ENCODE measurements at regions not wholly inside any gene's neighbourhood (a gene's known extent, or its start where the extent isn't known, plus 50 kb on each side); places are given as distances from the start of the nearest gene placed in this dataset.

DNA sequence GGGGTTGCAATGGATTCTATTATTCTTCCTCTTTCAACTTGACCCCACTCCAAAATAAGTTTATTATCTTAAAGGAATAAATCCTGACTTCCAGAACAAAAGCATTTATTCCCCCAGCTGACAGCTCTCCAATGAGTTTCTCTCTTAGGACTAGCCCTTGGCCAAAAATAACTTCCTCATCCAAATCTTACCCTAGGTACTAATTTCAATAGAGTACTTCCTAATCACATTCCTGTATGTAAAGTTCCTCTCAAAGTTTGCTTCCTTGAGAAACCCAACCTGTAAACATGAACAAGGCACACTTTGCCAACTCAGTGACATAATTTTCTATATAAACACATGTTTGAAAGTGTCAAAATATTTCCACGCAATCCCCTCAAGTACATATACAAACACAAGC lies 671.2 kb upstream of the GALNTL6 start:
- DNase-seq, result no peak

DNA sequence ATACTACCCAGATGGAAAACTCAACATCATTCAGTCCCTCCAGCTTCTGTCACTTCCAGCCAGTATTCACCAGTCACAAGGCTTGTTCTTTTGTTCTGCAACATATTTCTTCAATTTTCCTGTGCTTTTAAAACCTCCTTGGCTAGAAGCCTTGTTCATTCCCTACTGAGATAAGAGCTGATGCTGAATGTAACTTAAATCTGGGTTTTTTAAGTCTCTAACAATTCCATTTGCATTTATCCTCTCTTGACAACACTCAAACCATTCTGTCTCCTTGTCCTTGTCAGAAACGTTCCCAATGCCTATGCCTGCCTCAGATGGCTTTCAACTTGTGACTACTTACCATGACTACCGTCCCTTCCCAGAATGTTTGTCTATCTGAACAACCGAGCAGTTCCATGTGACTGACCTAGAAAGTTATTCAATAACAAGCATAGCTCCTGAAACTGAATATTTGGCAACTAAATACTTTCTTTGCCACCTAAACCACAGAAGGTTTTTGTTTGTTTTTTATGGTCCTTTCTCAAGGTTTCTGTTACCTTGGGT lies 682.9 kb upstream of the GALNTL6 start:
- DNase-seq, result no peak

DNA sequence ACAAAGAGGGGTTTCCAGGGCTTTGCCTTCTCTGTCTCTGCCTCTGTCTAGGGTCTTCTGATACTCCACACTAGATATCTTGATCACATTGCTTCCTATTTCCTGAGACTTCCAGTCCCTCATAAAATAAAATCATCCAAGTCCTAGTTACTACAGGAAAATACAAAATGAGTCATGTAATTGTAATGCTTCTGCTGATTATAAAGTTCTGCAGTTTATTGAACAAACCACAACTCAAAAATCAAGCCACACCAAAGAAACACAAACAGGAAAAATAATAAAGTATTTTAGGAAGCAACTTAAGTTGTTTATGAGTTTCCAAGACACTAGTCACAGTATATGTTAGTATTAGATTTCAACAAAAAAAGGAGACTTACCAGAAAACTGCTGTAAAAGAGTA lies 695.1 kb upstream of the GALNTL6 start:
- DNase-seq, result no peak

DNA sequence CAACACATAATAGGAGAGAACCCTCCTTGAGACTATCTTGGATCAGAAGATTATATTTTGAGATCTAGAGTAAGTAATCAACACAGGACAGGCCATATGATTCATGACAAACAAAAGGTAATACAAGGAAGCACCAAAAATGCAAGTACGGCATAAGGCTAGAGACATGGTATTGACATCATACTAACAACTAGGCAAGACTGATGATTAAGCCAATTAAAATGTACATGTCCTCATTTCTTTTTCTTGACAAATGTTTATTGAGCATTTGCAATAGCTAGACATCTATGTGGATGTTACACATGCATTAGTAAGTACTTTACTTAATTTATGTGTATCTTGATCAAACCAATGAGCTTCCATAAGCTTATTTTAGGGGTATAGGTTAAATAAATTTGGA lies 695.7 kb upstream of the GALNTL6 start:
- DNase-seq, result no peak

DNA sequence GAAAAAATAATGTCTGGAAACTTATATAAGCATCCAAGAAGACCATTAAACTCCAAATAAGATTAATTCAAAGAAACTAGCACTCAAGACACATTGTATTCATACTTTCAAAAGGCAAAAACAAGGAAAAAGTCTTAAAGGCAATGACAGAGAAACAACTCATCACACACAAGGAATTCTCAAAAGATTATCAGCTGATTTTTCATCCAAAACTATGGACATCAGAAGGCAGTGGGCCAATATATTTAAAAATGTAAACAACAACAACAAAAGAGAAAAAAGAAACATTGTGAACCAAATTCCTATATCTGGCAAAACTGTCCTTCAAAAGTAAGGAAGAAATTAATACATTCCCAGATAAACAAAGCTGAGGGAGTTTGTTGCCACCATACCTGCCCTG lies 711.4 kb upstream of the GALNTL6 start:
- DNase-seq, result no peak

DNA sequence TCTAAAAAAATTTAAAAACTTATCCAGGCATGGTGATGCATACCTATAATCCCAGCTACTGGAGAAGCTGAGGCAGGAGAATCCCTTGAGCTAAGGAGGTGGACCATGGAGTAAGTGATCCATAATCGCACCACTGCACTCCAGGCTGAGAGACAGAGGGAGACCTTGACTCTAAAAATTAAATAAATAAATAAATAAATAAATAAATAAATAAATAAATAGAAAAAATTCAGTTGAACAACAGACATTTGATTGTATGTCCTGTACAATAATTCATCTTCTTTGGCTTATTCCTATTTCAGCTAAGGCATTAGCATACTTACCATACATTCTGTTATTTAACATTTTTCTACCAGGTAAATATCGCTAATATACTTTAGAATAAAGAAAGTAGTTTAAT lies 726.1 kb upstream of the GALNTL6 start:
- no peak for DNase-seq

DNA sequence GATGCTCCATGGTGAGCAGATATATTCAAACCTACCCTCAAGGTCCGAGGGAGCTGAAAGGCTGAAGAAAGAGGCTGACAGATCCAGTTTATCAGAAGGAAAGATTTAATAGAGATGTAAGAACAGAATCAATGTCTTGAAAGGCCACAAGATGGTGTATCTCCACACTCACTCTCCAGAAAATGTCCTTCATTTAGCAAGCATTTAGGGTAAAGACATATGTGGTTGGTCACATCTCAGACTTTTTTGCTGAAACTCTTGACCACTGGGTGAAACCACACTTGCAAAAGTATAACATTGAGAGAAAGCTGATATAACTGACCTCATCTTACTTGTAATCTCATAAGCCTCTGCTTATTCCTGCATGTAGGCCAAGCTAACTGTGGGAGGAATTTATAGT lies 745.8 kb upstream of the GALNTL6 start:
- no peak for DNase-seq

DNA sequence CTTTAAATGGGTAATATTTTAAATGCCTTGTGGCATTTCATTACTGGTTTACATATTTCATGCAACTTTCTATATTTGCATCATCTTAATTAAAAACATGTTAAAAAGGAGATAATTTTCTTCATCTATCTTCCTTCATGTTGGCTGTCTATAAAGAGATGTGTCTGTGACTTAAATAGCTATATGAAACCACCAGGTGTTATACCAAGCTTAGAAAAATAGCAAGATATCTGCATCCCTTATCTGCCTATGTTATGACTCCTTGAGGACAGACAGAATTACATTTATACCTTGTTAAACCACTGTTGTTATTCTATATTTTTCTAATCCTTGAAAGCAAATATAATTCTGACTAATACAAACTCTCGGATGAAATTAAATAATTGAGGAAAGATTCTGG lies 763.8 kb upstream of the GALNTL6 start:
- DNase-seq, result no peak

DNA sequence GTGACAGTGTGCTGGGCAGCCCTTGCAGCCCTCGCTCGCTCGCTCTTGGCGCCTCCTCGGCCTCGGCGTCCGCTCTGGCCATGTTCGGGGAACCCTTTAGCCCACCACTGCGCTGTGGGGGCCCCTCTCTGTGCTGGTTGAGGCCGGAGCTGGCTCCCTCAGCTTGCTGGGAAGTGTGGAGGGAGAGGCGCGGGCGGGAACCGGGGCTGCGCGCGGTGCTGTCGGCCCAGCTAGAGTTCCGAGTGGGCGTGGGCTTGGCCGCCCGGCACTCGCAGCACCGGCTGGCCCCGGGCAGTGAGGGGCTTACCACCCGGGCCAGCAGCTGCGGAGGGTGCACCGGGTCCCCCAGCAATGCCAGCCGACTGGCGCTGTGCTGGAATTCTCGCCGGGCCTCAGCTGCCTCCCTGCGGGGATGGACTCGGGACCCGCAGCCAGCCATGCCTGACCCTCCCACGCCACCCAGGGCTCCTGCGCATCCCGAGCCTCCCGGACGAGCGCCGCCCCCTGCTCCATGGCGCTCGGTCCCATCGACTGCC lies 770.1 kb upstream of the GALNTL6 start:
- DNase-seq, result no peak

DNA sequence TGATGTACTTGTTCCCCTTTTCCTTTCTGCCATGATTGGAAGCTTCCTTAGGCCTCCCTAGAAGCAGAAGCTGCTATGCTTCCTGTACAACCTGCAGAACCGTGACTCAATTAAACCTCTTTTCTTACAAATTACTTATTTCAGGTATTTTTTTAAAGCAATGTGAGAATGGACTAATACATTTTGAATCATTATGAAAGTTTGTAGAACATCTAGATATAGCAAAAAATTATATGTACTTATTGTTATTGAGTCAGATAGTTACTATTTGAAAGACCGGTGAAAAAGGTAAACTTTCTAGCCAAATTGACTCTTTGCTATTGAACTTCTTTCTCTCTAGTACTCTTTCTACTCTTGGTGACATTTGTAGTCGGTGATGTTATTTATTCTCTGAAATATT lies 777.3 kb upstream of the GALNTL6 start:
- no peak for DNase-seq

DNA sequence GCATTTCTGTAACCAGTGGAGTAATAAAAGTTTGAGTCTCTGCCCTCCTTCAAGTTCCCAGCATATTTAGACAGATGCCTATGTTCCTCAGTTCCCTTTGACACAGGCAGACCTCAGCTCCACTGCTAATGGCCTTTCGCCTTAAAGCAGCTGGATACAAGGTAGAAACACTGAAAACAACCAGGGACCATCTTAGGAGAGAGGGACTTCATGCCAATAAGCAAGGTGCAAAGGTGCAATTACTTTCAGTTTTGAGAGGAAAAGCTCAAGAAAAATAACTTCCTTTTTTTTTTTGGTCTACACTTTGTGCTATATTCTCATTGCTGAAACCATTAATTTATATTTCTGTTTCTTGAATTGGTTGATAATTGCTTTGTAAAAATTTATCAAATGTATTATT lies 781.9 kb upstream of the GALNTL6 start:
- DNase-seq, result no peak

DNA sequence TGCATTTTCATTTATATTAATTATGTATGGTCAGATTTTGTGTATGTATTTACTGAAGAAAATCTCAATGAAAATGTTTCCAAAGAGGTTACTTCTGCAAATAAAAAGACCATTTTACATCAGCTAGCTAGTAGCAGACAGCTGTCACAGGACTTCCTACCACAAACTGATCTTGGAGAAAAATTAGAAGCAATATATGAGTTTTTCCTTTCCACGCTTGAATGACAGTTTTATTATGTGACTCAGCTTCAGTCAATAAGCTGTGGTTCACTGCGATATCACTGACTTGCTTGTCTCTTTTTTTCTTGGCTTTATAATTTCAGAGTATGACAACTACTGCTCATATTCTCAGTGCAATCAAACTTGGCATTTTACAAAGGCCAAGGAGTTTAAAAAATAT lies 787.4 kb upstream of the GALNTL6 start:
- no peak for DNase-seq

DNA sequence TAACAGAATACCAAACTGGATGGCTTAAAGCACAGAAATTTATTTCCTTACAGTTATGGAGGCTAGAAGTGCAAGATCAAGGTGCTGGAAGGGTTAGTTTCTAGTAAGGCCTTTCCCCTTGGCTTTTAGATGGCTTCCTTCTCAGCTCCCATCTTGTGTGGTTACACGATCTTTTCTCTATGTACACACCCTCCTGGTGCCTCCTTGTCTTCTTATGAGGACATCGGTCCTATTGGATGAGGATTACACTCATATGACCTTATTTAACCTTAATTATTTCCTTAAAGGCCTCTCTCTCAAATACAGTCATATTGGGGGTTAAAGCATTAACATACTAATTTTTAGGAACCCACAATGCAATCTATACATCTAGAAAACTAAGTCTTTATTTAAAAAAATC lies 787.9 kb upstream of the GALNTL6 start:
- DNase-seq, result no peak

DNA sequence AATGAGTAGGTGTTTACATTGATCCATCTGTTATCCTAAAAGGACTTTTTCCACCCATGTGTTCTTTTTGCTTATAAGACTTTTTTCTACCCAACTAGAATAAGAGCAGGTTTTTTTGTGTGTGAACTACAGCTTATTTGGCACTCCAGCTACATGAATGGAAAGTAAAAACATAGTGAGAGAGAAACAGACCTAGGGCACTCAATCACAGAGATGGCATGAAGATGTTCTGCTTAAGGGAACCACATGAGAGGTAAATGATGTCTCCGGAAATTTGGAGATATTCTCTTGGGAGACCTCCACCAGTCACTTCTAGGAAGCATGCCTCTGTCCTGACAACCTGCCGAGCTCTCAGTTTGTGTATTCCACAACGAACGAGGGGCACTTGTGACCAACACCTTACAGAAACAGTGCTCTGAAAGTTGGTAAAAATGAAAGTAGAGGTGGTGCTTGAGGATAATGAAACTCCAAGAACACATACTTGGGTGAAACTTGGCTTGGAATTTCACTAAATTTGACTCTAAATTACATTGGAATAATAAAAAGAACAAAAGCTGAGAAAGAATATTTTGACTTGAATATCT lies 788.4 kb upstream of the GALNTL6 start:
- DNase-seq, result no peak

DNA sequence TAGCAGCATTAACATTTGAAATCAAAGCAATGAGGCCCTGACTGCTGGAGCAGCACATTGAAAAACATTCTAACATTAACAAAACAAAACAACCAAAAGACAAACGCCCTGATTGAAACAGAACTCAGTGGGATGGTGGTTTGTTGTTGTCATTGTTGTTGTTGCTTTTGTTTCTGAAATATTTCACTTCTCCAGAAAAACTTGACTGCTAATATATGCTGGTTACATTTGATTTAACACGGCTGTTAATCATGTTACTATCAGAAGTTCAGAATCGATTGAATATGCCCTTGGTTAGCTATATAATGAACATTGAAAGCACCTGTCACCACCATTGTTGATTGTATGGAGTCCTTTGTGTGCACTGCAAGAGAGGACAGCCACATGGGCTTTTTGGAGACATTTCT lies 790.4 kb upstream of the GALNTL6 start:
- DNase-seq, result no peak

DNA sequence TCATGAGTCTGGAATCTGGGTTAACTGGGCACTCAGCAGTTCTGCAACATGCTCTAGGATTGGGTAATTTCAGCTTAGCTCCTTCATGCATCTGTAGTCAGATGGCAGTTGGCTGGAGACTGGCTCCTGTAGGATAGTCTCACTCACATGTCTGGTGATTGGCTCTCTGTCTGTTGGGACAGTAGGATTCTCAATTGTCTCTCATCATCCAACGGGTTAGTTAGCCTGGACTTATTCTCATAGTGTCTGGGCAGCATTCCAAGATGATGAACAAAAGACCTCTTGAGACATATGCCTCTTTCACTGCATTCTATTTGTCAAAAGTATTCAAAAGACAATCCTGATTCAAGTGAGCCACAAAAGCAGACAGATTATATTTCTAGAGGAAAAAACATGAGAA lies 795.6 kb upstream of the GALNTL6 start:
- DNase-seq, result no peak

DNA sequence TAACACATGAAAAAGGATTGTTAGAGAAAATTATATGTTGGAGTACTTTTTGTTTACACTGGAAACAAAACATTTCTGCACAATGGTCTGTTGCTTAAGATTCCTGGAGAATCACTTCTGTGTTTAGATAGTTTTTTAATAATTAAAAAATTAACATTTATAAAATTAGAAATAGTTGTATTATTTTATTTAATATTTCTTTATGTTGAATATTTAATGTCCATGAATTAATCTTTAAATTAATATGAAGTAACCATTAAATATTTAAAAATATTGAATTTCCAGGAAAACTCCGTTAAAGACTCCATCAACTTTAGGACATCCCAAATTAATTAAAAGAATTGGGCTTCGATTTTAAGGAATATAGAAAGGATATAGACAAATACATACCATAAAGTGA lies 797.1 kb upstream of the GALNTL6 start:
- DNase-seq, result no peak

DNA sequence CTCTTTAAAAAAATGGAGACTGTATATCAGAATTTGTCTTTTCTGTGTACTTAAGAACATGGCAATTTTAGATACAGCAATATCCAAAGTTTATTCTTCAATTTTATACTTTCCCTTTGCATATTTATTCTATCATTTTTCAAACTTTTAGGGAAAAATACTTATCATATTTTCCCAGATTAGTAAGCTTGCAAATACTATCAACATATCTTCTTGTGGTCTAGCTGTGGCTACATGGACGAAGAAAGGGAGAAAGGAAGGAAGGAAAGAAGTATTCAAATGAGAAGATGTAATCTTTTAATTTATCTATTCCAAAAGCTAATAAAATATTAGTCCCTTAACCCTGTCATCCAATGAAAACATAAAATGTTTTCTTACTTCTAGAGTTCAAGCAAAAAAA lies 797.8 kb upstream of the GALNTL6 start:
- no peak for DNase-seq

DNA sequence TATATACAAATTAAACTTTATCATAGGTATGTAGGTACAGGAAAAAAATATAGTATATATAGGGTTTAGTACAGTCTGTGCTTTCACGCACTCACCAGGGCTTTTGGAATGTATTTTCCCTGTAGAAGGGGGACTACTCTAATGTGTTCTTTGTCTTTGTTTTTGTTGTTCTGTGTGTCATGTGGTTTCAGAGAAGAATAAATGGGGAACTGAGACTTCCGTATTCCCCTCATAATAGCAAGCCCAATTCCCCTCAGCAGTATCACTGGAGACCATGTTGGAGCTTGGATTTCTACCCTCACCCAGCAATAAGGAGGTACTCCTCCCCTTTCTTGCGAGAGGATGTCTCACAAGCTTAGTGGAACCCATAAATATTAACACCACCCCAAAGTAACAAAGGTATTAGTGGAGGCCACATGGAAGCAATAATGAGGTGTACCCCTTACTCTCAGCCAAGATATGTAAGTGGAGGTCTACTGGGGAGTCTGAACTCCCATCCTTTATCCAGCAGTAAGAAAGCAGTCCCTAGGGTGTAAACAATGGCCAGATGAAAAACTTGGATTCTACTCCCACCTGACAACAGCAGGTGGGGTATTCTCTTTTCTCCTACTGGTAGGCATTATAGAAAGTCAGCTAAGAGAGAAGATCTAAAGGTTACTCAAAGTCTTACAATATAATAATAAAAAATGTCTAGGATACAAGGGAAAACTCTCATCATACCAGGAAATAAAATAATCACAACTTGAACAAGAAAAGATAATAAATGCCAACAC lies 805.4 kb upstream of the GALNTL6 start:
- DNase-seq, result no peak

DNA sequence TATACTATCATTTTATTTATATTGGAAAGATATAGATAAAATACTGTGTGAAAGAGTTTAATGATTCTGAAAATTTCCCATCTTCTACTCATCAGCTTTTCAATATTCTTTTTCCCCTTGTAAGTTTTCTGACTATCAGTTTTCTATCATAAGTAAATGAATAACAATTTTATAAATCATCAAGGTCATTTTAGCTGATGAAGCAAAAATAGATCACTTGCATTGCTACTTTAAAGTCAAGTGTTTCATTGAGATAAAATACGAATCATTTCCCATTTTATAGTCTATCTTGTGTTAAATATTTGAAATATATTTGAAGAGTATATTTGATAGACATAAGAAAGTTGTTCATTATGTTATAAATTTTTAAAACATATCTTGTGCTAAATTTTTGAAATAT lies 811.0 kb upstream of the GALNTL6 start:
- no peak for DNase-seq

DNA sequence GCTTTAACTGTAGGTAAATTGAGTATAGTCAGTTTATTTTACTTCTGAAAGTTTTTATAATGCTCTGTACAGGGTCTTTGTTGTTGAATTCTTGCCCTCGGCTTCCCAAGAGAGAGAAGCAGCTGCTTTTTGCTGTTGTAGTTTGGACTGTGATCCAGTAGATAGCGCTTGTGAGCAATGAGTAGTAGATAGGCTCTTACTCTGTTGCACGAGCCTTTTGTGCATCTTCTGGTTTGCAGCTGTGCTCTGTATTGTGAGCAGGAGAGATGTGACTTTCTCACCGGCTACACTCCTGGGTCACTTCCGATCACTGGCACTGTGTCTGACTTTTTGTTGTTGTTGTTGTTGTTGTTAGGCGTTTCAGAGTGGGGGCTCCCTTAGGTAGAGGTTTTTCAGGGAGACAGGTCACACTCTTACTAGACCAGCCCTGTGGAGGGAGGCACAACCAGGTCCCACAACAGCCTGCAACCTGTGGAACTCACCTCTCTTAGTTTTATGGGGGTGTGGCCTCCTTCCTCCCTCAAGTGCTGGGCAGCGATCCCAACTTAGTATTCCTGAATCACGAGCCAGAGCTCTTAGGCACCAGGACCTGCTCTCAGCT lies 822.1 kb upstream of the GALNTL6 start:
- DNase-seq, result no peak

DNA sequence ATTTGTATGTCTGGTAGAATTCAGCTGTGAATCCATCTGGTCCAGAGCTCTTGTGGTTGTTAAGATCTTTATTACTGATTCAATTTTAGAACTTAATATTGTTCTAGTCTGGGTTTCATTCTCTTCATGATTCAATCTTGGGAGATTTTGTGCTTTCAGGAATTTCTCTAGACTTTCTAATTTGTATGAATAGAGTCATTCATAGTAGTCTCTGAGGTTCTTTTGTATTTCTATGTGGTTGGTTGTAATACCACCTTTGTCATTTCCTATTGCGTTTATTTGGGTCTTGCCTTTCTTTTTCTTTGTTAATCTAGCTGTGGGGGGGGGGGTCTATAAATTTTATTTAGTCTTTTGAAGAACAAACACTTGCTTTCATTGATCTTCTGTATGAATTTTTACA lies 824.8 kb upstream of the GALNTL6 start:
- DNase-seq, result no peak

DNA sequence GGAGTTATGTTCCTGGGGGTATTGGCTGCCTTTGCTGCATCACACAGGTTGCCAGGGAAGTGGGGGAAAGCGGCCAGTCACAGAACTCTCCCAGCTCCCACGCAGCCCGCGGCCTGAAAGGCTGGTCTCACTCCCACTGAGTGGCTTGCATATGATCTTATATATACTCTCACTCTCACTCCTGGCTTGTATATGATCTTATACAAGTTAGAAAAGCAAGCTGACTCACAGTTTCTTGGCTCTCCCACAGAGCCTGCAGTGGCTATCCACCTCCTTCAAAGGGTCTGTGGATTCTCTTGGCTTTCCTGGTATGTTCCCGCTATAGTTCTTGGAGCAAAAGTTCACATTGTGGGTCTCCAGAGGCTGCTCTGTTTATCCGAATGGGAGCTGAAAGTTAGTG lies 833.5 kb upstream of the GALNTL6 start:
- no peak for DNase-seq

DNA sequence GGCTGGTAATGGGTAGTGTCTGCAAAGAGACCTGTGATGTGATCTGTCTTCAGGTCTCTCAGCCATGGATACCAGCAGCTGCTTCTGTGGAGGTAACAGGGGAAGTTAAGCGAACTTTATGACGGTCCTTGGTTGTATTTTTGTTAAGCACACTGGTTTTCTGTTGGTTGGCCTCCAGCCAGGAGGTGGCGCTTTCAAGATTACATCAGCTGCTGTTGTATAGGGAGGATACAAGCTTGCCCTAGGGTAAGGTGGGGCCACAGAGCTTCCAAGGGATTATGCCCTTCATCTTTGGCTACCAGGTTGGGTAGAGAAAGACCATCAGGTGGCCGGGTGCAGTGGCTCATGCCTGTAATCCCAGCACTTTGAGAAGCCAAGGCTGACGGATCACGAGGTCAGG lies 834.2 kb upstream of the GALNTL6 start:
- no peak for DNase-seq

Data from stimulated activated CD4-positive, alpha-beta T cell treated with anti-CD3 and anti-CD28 coated beads, Interleukin-2, amount 100 ng/mL, for 48 hours (primary cell).